ENCODE measurements at regions not wholly inside any gene's neighbourhood (a gene's known extent, or its start where the extent isn't known, plus 50 kb on each side); places are given as distances from the start of the nearest gene placed in this dataset.

DNA sequence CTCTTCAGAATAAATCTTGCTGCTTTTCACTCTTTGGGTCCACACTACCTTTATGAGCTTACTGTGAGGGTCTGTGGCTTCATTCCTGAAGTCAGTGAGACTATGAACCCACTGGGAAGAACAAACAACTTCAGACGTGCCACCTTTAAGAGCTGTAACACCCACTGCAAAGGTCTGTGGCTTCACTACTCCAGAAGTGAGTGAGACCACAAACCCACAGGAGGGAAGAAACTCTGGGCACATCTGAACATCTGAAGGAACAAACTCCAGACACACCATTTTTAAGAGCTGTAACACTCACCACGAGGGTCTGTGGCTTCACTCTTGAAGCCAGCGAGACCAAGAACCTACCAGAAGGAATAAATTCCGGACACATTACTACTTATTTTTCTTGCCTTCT lies 964.1 kb upstream of the NXPH2 start:
- Histone ChIP-seq H3F3A (ENCODE audit: low read depth) (no peaks in the 10 kb centered on the region), H3K9ac (ENCODE audit: low read depth, low read length, poor library complexity, severe bottlenecking) (no peak overlapping the region), H3K9me3 (ENCODE audit: insufficient read depth, low read depth, low read length) (no peaks in the 10 kb centered on the region; the same call in 1 of the 2 replicates), H3K9me2 (replicated peaks; ENCODE audit: low read depth, low read length) (no peaks in the 10 kb centered on the region), H3K27me3 (ENCODE audit: insufficient read depth, low read length, poor library complexity, severe bottlenecking) (no peaks in the 10 kb centered on the region), H3K4me2 (ENCODE audit: low read depth, low read length, poor library complexity, severe bottlenecking) (no peak overlapping the region), H4K20me1 (ENCODE audit: insufficient read depth, low read length, poor library complexity, severe bottlenecking) (no peaks in the 10 kb centered on the region), H3K4me3 (ENCODE audit: low read length, poor library complexity, severe bottlenecking) (no peak overlapping the region), H3K79me2 (ENCODE audit: insufficient read depth, low read length) (no peaks in the 10 kb centered on the region), H2AFZ (ENCODE audit: low read length) (no peak overlapping the region), H3K4me1 (ENCODE audit: insufficient read depth, low read length, poor library complexity, severe bottlenecking) (no peaks in the 10 kb centered on the region), H3K36me3 (ENCODE audit: insufficient read depth, low read length) (no peaks in the 10 kb centered on the region)
- no peak for TF ChIP-seq CTCF (conservative IDR thresholded peaks at IDR 0.05; ENCODE audit: low read length)
- no peak for TF ChIP-seq EZH2phosphoT487 (IDR thresholded peaks at IDR 0.05; ENCODE audit: borderline replicate concordance)

- Histone ChIP-seq H3K4me2 (ENCODE audit: low read depth, low read length, poor library complexity, severe bottlenecking) (no peak overlapping the region), H3K9ac (ENCODE audit: low read depth, low read length, poor library complexity, severe bottlenecking) (no peak overlapping the region), H3K27me3 (ENCODE audit: insufficient read depth, low read length, poor library complexity, severe bottlenecking) (no peaks in the 10 kb centered on the region), H3K4me3 (ENCODE audit: low read length, poor library complexity, severe bottlenecking) (no peak overlapping the region), H3K4me1 (ENCODE audit: insufficient read depth, low read length, poor library complexity, severe bottlenecking) (no peaks in the 10 kb centered on the region), H3F3A (ENCODE audit: low read depth) (no peaks in the 10 kb centered on the region), H3K9me3 (ENCODE audit: insufficient read depth, low read depth, low read length) (no peaks in the 10 kb centered on the region; the same call in 1 of the 2 replicates), H3K79me2 (ENCODE audit: insufficient read depth, low read length) (no peaks in the 10 kb centered on the region), H3K36me3 (ENCODE audit: insufficient read depth, low read length) (no peaks in the 10 kb centered on the region), H3K9me2 (replicated peaks; ENCODE audit: low read depth, low read length) (no peaks in the 10 kb centered on the region), H2AFZ (ENCODE audit: low read length) (no peak overlapping the region), H4K20me1 (ENCODE audit: insufficient read depth, low read length, poor library complexity, severe bottlenecking) (no peaks in the 10 kb centered on the region)
- TF ChIP-seq CTCF (conservative IDR thresholded peaks at IDR 0.05; ENCODE audit: low read length) (no peak), EZH2phosphoT487 (IDR thresholded peaks at IDR 0.05; ENCODE audit: borderline replicate concordance) (no peak)
Observed at GRCh38 chr2:139742216-139743172, 962.3 kb upstream of the NXPH2 start.

GRCh38 chr2:139737659-139738058 lies 957.5 kb upstream of the NXPH2 start:
- H3K4me2 ChIP-seq (ENCODE audit: low read depth, low read length, poor library complexity, severe bottlenecking), result no peak overlapping the region
- no peak overlapping the region for H3K9ac ChIP-seq (ENCODE audit: low read depth, low read length, poor library complexity, severe bottlenecking)
- H3K4me3 ChIP-seq (ENCODE audit: low read length, poor library complexity, severe bottlenecking), result no peak overlapping the region
- no peaks in the 10 kb centered on the region for H3K27me3 ChIP-seq (ENCODE audit: insufficient read depth, low read length, poor library complexity, severe bottlenecking)
- no peaks in the 10 kb centered on the region for H3F3A ChIP-seq (ENCODE audit: low read depth)
- H4K20me1 ChIP-seq (ENCODE audit: insufficient read depth, low read length, poor library complexity, severe bottlenecking), result no peaks in the 10 kb centered on the region
- no peak for TF ChIP-seq EZH2phosphoT487 (IDR thresholded peaks at IDR 0.05; ENCODE audit: borderline replicate concordance)
- TF ChIP-seq CTCF (conservative IDR thresholded peaks at IDR 0.05; ENCODE audit: low read length), result no peak
- no peak overlapping the region for H2AFZ ChIP-seq (ENCODE audit: low read length)
- no peaks in the 10 kb centered on the region for H3K9me3 ChIP-seq (ENCODE audit: insufficient read depth, low read depth, low read length)
- no peaks in the 10 kb centered on the region for H3K79me2 ChIP-seq (ENCODE audit: insufficient read depth, low read length)
- no peaks in the 10 kb centered on the region for H3K4me1 ChIP-seq (ENCODE audit: insufficient read depth, low read length, poor library complexity, severe bottlenecking)
- no peaks in the 10 kb centered on the region for H3K9me2 ChIP-seq (replicated peaks; ENCODE audit: low read depth, low read length)
- no peaks in the 10 kb centered on the region for H3K36me3 ChIP-seq (ENCODE audit: insufficient read depth, low read length)
